OCI-LY3 (cell line): ENCODE measurements at regions not wholly inside any gene's neighbourhood (a gene's known extent, or its start where the extent isn't known, plus 50 kb on each side); places are given as distances from the start of the nearest gene placed in this dataset.

Experiments used
- CTCF ChIP-seq: fragments of 200-600, 300-600 bp; sonication (generic); IDR thresholded peaks from 2 replicates; pipeline ENCODE4 v1.5.1; 2014; ENCODE audit warnings: antibody characterized with exemption, low read length, low read depth
- EZH2phosphoT487 ChIP-seq: fragments of 200-600 bp; shearing (Covaris generic); IDR thresholded peaks from 2 replicates; pipeline ENCODE4 v1.6.1; 2018; ENCODE audit warnings: antibody characterized with exemption, mixed run types, low read depth

GRCh38 chr2:138382672-138383071 lies 118.9 kb upstream of the SPOPL start:
- TF ChIP-seq CTCF: no peak
- no peak for TF ChIP-seq EZH2phosphoT487
